ENCODE measurements at regions not wholly inside any gene's neighbourhood (a gene's known extent, or its start where the extent isn't known, plus 50 kb on each side); places are given as distances from the start of the nearest gene placed in this dataset.

GRCh38 chr10:78164702-78165101 is 131.0 kb downstream of the RPS24 start:
- no peak for DNase-seq

GRCh38 chr10:78165172-78165571 is 131.5 kb downstream of the RPS24 start:
- DNase-seq: no peak

- no peak for DNase-seq
Measured at GRCh38 chr10:78165617-78166016, 132.0 kb downstream of the RPS24 start.

GRCh38 chr10:78166261-78166660 is 132.6 kb downstream of the RPS24 start:
- DNase-seq: no peak

GRCh38 chr10:78169214-78169613 is 135.6 kb downstream of the RPS24 start:
- no peak for DNase-seq

- no peak for DNase-seq
Measured at GRCh38 chr10:78170026-78170475, 136.4 kb downstream of the RPS24 start.

GRCh38 chr10:78171633-78172400 is 138.2 kb downstream of the RPS24 start:
- DNase-seq: no peak

- no peak for DNase-seq
Measured at GRCh38 chr10:78173360-78174015, 139.8 kb downstream of the RPS24 start.

GRCh38 chr10:78175444-78176015 is 141.9 kb downstream of the RPS24 start:
- DNase-seq: no peak

- no peak for DNase-seq
Measured at GRCh38 chr10:78176320-78177317, 143.0 kb downstream of the RPS24 start.

- DNase-seq: no peak
Measured at GRCh38 chr10:78177491-78178185, 144.0 kb downstream of the RPS24 start.

GRCh38 chr10:78178397-78178796 is 144.7 kb downstream of the RPS24 start:
- DNase-seq: no peak

GRCh38 chr10:78178940-78179339 is 145.3 kb downstream of the RPS24 start:
- no peak for DNase-seq

- no peak for DNase-seq
Measured at GRCh38 chr10:78179886-78180705, 146.4 kb downstream of the RPS24 start.

GRCh38 chr10:78181381-78182055 is 147.9 kb downstream of the RPS24 start:
- no peak for DNase-seq

- no peak for DNase-seq
Measured at GRCh38 chr10:78182841-78183240, 149.2 kb downstream of the RPS24 start.

- DNase-seq: no peak
Measured at GRCh38 chr10:78184851-78185692, 151.4 kb downstream of the RPS24 start.

GRCh38 chr10:78185693-78186055 is 152.0 kb downstream of the RPS24 start:
- no peak for DNase-seq

- DNase-seq: no peak
Measured at GRCh38 chr10:78186572-78186971, 152.9 kb downstream of the RPS24 start.

GRCh38 chr10:78187371-78187770 is 153.7 kb downstream of the RPS24 start:
- no peak for DNase-seq
